GM12873 (cell line): ENCODE measurements at regions not wholly inside any gene's neighbourhood (a gene's known extent, or its start where the extent isn't known, plus 50 kb on each side); places are given as distances from the start of the nearest gene placed in this dataset.

Source experiments
- CTCF ChIP-seq: IDR thresholded peaks from 2 replicates; pipeline ENCODE4 v1.5.1; 2012; ENCODE audit warnings: low read depth, mild to moderate bottlenecking, moderate library complexity, low read length, control low read depth; ENCODE audit not compliant: insufficient read depth; ENCODE audit errors: missing control alignments

DNA sequence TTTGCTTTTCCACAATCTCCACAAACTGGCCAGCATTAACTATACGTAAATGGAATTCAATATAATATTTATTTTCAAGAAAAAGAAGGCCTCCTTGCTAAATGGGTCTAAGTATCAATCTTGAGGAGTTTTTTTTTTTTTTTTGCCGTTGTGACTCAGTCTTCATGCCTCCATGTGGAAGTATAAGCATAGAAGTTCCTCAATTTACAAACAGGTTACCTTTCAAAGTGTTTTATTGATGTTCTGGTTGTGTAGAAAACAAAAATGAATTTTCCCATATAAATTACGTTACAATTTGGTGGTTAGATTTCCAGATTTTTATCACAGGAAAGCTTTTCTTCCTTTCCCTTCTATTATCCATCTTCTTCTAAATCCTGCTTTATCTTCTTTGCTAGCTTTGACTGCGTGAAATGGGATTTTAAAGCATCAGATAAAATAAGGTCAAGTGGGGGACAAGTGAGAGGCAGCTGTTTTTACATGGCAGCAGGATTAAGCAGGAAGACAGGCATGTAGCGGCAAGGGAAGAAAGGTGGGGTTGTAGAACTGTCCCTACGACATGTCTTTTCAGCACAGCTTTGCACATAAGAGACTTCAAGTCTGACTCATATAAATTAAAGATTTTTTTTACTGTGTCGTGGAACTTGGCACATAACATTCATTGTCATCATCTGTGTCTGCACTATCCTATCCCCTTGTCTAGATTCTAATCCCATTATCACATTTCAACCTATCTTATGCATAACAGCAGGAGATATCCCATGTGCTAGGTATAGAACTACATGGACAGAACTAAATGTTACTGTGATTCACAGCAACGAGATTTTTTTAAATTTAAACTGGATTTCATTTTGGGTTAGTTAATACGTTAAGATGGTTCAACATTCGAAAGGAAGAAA is 135.3 kb upstream of the FAM3C start:
- no peak for TF ChIP-seq CTCF

GRCh38 chr7:121530227-121531174 is 134.4 kb upstream of the FAM3C start:
- no peak for TF ChIP-seq CTCF

- TF ChIP-seq CTCF, result no peak
These were observed 132.9 kb upstream of the FAM3C start for GRCh38 chr7:121529003-121529402.

DNA sequence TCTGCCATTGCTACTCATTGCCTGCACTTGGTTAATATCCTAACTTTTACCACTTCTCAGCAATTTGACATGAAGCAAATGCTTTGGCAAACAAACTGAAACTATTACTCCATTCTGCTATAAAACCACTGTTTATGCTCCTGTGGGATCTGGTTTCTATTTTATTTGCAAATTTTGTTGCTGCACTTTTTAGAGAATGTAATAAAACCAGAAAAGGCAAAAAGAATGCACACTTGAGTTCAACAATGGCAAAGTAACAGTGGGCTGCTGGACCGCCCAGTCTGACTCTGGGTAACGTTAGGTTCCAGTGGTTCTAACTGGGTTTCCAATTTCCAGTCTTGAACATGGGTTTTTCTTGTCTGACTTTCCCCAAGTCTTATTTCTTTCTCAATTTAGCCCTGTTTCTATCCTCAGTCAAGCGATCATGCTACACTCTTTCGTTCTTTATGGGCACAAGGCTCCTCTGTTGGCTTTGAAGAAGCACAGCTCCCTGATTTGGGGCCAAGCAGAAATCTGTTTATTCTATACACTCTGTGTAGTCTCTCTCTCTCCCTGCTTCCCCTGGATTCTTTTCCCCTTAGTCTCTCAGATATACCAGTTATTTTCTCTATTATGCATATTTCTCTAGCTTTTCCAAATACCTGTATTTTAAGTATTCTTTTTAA is 129.2 kb upstream of the FAM3C start:
- no peak for TF ChIP-seq CTCF

DNA sequence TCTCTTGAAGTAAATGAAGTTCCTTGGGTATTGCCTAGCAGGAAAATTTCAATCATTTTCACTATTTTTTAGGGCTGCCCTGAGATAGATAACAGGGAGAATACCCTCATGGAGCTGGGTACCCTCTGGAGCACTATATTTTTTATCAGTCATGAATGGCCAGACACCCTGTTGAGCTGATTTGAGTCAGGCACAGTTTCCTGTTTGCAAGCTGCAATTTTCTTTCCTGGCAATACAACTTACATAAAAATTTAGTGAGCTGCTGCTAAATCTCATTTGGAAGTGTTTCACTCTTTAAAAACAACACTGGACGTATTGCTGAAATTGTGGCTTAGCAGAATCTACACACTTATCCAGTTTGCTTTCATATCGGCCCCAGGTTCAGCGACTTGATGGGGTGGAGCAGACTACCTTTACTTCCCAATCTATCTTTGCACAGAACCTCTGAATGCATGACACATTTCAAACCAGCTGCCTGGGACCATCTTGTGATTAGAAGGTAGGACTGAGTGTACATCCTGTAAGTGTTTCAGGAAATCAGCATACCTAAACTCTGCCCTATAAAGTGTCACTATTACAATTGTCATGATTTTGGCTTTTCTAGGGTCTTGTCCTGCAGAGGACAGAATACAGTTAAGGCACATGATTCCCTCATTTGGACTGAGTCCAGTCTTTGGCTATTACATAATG is 125.7 kb upstream of the FAM3C start:
- TF ChIP-seq CTCF, result no peak

DNA sequence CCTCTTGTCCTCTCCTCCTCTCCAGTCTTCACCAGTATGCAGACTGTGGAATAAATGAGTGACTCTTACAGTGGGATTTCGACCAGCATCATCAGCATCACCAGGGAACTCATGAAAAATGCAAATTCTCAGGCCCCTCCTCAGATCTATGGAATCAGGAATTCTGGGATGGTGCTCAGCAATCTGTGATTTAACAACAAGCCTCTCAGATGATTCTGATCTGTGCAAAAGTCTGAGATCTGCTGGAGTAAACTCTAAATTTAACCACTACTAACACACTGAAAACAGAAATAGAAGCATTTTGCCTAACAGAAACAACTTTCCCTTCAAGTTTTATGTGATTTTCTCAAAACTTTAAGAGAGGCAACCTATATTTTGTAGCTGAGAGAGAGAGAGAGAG is 124.8 kb upstream of the FAM3C start:
- no peak for TF ChIP-seq CTCF
